HG02938 (cell line): ENCODE measurements at regions not wholly inside any gene's neighbourhood (a gene's known extent, or its start where the extent isn't known, plus 50 kb on each side); places are given as distances from the start of the nearest gene placed in this dataset.

Source experiments
- ATAC-seq: cut with Tn5 transposase; IDR thresholded peaks from one replicate; pipeline ENCODE4 v1.9.1; 2021; ENCODE audit warnings: mild to moderate bottlenecking, moderate library complexity; ENCODE audit not compliant: unreplicated experiment

GRCh38 chr20:24790746-24791283 is 158.3 kb upstream of the CST7 start:
- ATAC-seq: no peak

DNA sequence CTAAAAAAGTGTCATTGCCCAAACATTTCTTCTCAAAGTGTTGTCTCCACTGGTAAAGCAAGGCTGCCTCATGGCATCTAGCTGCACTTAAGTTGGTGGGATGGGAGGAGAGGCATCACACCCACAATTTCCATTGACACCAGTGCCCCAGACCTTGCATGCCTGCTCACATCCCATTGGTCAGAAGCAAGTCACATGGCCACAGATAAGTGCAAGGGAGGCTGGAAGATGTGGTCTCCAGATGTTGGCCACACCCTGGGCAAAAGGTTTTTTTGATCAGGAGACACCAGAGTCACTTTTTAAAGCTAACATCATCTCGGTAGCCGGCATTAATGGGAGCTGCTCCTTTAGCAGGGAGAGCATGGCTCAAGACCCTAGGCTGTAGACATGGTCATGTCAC is 157.1 kb upstream of the CST7 start:
- ATAC-seq: no peak

GRCh38 chr20:24792641-24793495 is 156.2 kb upstream of the CST7 start:
- no peak for ATAC-seq

GRCh38 chr20:24795436-24795835 is 153.6 kb upstream of the CST7 start:
- no peak for ATAC-seq

DNA sequence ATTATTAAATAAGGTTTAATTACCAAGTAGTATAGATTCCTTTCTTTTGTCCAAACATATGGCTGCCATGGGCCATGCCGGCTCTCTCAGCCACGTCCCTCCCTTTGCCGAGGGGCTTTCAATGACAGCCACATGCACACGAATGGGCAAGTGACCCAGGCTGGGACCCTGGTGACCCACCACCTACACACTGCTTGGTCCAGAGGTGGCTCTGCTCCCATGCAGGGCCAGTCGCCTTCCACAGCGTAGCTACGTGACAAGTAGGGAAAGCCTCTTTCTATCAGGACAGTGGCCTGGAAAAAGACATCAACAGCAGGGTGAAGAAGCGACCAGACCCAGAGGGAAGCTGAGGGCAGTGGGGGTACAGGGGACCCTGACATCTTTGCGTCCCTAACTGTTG is 152.8 kb upstream of the CST7 start:
- ATAC-seq: no peak

DNA sequence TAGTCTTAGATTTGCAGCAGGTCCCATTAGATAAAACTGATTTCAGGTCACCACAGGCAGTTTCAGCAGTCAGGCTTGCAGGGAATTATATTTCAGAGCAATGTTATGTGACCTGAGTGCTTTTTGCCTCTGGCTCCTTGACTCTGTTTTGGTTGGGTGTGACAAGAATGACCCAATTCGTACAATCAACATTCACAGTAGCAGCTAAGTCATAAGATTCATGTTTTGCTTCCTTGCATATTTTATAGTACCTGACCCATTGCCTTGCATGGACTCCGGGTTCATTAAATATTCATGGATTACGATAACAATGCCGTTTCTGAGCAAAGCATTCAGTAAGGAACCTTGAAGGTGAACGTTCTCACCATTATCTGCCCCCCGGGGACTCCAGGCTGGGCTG is 152.0 kb upstream of the CST7 start:
- ATAC-seq: no peak

- ATAC-seq: no peak
Observed at GRCh38 chr20:24797745-24798655, 151.1 kb upstream of the CST7 start.

DNA sequence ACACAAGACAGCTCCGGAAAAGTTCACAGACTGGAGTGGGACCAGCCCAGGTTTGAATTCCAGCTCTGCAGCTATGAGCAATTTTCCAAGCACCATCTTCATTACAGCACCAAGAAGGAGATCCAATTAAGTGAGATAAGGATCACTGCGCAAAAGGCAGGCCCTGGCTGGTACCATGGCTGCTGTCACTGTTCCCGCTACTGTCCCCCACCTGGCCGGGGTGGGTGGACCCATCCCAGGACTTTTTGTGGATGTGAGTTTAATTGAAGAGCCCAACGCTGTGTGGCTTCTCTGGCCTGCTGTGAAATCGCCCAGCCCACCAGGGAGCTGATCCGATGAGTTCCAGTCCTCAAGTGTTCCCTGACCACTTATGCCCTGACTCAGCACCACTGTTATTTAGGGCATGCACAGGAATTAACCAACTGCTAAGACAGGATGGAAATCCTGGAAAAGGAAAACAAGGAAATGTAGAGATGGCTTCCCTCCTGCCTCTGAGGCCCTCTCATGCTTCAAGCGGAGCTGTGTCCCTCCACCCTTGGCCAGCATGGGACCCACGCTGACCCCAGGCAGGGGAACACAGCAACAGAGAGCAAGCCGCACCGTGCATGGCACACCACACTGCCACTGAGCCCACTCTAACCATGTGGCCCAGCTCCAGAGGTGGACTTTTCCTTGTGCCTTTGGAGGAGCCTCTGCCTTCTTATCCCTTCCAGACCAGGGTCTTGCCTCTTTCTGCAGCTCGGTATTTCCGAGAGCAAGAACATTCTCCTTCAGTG is 150.0 kb upstream of the CST7 start:
- ATAC-seq: no peak

DNA sequence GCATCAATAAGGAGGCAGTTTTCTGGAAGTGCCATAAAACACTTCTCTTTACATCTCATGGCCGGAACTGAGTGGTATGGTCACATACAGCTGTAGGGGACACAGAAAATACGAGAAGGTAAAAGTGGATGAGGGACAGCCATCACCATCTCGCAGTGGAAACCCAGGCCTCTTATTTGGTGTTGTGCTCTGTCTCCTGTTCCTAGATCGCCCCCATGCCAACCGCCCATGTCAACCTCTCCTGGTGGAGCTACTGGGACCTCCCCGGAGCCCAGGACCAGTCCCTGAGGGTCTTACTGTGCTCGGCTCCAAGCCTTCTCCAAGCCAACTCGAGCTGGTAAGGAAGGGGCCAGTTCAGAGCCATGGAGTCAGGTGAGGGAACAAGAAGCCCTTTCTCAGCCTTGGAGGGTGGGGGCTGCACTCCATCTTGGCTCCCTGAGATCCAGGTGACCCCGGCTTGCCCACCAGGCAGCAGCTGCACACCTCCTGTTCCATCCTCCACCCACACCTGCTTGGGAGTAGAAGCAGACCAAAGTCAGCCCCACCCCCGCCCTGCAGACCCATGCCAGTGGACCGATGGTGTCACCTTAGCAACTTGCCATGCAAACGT is 149.0 kb upstream of the CST7 start:
- ATAC-seq: no peak

GRCh38 chr20:24802286-24802820 is 146.7 kb upstream of the CST7 start:
- no peak for ATAC-seq

- ATAC-seq: no peak
Observed at GRCh38 chr20:24804481-24805206, 144.4 kb upstream of the CST7 start.

DNA sequence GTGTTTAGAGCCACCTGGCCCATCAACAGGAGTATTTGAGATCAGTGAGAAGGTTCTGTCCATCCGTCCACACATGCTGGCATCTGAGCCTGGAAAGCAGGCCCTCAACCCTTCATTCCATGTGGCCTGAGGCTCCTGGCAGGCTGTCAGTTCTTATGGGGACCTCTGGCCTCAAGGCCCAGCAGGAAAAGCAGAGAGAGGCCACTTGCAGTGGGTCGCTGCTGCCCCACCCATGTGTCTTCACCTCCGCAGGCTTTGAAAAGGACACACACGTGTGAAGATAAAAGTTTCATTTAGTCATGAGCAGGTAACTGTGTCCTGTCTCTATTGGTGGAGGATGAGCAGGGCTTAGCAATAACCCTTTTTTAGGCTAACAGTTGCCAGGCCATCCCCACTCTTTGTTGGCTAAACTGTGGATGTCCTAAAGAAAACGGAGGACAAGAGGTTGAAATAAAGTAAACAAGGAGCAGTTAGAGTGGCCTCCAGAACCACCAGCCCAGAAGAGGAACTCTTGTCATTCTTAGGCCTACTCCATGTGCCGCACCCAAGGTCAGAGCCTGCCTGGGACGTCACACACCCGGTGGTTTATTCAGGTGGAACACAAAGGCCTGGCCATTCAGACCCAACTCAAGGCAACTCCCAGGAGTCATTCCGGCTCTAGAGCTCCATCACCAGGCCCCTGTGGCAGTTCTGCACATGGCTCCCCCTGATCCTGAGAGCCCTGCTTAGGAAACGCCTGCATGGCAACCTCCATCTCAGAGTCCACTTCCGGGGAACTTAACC is 143.4 kb upstream of the CST7 start:
- ATAC-seq: no peak

DNA sequence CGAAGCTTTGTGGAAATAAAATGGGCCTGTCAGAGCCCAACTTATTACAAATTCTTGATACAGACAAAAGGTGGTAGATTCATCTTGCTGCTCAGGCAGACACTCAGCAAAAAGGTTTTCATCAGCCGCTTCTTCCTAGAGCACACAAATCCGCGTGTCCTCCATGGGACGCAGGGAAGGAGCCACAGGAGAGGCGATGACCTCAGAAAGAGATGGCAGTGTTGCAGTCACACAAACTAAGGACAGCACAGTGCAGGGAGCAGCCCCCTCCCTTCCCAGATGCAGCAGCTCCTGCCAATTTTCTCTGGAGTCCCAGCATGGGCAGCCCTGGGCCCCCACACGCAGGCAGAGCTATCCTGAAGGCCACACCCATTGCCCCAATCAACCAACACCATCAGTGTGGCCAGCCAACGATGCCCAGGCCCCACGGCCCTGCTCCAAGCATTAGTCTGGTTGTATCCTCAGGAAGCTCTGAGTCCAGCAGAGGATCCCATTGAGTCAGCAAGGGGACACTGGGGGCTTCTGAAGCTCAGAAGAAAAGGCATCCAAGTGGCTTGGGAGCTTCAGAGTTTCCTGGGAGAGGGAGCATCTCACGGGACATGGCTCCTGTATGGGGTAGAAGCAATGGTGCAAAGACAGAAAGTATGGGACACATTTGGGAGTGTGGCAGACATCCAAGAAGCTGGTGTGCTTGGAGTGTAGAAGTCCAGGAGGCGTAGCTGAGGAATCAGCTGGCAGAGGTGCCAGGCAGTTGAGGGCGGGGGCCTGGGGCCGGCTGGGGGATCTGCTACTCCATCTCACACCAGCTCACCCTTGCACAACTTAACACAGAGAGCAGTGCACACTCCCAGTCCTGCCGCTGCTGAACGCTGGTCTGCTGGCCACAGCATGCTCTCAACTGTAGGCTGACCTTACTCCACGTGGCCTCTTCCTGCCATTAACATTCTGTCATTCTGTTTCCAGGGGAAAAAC is 142.1 kb upstream of the CST7 start:
- ATAC-seq: no peak

- no peak for ATAC-seq
Observed at GRCh38 chr20:24808616-24809015, 140.5 kb upstream of the CST7 start.

DNA sequence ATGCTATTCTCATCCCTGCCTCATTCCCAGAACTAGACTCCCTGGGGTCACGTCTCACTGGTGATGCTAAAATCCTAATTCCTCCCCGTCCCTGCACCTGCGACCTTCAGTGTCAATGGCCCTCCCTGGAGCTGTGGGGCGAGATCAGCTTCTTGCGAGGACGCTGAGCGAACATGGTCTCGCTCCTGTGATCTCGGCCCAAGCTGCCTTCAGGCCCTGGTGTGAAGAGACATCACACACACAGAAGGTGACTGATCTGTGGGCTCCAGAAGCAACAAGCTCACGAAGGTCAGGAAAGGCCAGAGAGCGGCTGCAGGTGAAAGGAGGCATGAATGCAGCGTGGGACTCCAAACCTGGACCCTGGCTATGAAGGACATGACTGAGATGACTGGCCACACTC is 139.5 kb upstream of the CST7 start:
- no peak for ATAC-seq

- no peak for ATAC-seq
Observed at GRCh38 chr20:24810676-24811407, 138.2 kb upstream of the CST7 start.

- no peak for ATAC-seq
Observed at GRCh38 chr20:24812373-24812772, 136.7 kb upstream of the CST7 start.
